ENCODE measurements at regions not wholly inside any gene's neighbourhood (a gene's known extent, or its start where the extent isn't known, plus 50 kb on each side); places are given as distances from the start of the nearest gene placed in this dataset.

- FAIRE-seq (no peak), DNase-seq (ENCODE audit: low read depth, low spot score) (no peak)
- Histone ChIP-seq H3K9ac (replicated peaks; ENCODE audit: extremely low read depth, insufficient read depth, low read length) (no peak overlapping the region), H3K79me2 (ENCODE audit: control insufficient read depth, insufficient read depth, low read length) (no peaks in the 10 kb centered on the region), H2AFZ (ENCODE audit: low read depth, low read length) (no peak overlapping the region), H3K27me3 (ENCODE audit: control insufficient read depth in 2 of 2, insufficient read depth in 2 of 2, low read length in 2 of 2) (no peaks in the 10 kb centered on the region), H3K4me2 (ENCODE audit: insufficient read depth, low read length) (no peak overlapping the region), H3K36me3 (ENCODE audit: control insufficient read depth in 2 of 2, extremely low read depth in 1 of 2, insufficient read depth in 2 of 2, low read length in 2 of 2) (no peaks in the 10 kb centered on the region), H3K4me3 (replicated peaks in 1 of 3; ENCODE audit: insufficient read depth in 1 of 3, low read depth in 1 of 3, low read length in 3 of 3) (no peak overlapping the region), H3K9me3 (replicated peaks; ENCODE audit: control insufficient read depth, insufficient read depth, low read length) (no peaks in the 10 kb centered on the region), H3K4me1 (ENCODE audit: control insufficient read depth, extremely low read depth, insufficient read depth, low read length) (no peaks in the 10 kb centered on the region), H3K27ac (ENCODE audit: insufficient read depth, low read depth, low read length) (no peak overlapping the region), H3K9me1 (replicated peaks; ENCODE audit: control insufficient read depth, extremely low read depth, insufficient read depth, low read length) (no peaks in the 10 kb centered on the region), H4K20me1 (replicated peaks; ENCODE audit: control insufficient read depth, extremely low read depth, insufficient read depth, low read length) (no peaks in the 10 kb centered on the region)
- CTCF ChIA-PET: no interaction called here
- intact Hi-C loops (cut with micrococcal nuclease) (no loop called here), dilution Hi-C loops (cut with MboI; ENCODE audit: extremely low pct_ligation_motif_present, low sequenced_read_pairs) (no loop called here)
- no TSS peak for BruUV-seq (replicated peaks)
- POLR2A ChIA-PET: no interaction called here
- TF ChIP-seq GATA2 (IDR thresholded peaks at IDR 0.05; ENCODE audit: insufficient read depth, insufficient read length, low read depth, low read length) (no peak), MAX (IDR thresholded peaks at IDR 0.05; ENCODE audit: insufficient read depth, insufficient read length) (no peak), CTCF (IDR thresholded peaks at IDR 0.05; ENCODE audit: extremely low read depth in 1 of 2, insufficient read depth in 1 of 2, low read depth in 1 of 2, low read length in 2 of 2) (no peak), EZH2 (IDR thresholded peaks at IDR 0.05; ENCODE audit: borderline replicate concordance, low read depth, low read length, severe bottlenecking) (no peak), POLR2A (IDR thresholded peaks at IDR 0.05; ENCODE audit: low read depth, low read length) (no peak), JUN (IDR thresholded peaks at IDR 0.05; ENCODE audit: borderline replicate concordance, insufficient read depth, insufficient read length, low read depth) (no peak), POLR2AphosphoS5 (IDR thresholded peaks at IDR 0.05; ENCODE audit: insufficient read depth, low read depth, low read length) (no peak), MYC (IDR thresholded peaks at IDR 0.05; ENCODE audit: low read depth, low read length) (no peak), FOS (IDR thresholded peaks at IDR 0.05; ENCODE audit: borderline replicate concordance, insufficient read depth, low read length) (no peak)
These were observed 523.5 kb downstream of the TMEM182 start for GRCh38 chr2:103285354-103285753.

All from endothelial cell of umbilical vein (primary cell).